Esophagus muscularis mucosa (tissue), 4 donors: ENCODE measurements at regions not wholly inside any gene's neighbourhood (a gene's known extent, or its start where the extent isn't known, plus 50 kb on each side); places are given as distances from the start of the nearest gene placed in this dataset.

Experiments
- EP300 ChIP-seq: sonication (generic); formaldehyde crosslinking; IDR thresholded peaks from one replicate; pipeline ENCODE4 v1.6.1; 2017; ENCODE audit warnings: antibody characterized with exemption
- POLR2A ChIP-seq: fragments of 450-650 bp; IDR thresholded peaks from one replicate; pipeline ENCODE4 v1.6.1; 2017; ENCODE audit warnings: antibody characterized with exemption, moderate library complexity, mild to moderate bottlenecking, low read depth
- POLR2AphosphoS5 ChIP-seq, 2 donors: sonication (generic); formaldehyde crosslinking; IDR thresholded peaks; one replicate each; pipeline ENCODE4 v1.6.1; 2017; ENCODE audit warnings: antibody characterized with exemption in 2 of 2
- TF ChIP-seq, protein P1 (sequence below), 3 experiments: fragments of 200-600 bp in 2 of 3; fragments of 450-650 bp in 1 of 3; sonication (generic) in 2 of 3; IDR thresholded peaks; one replicate each; pipeline ENCODE4 v1.5.1; 2017 to 2019; ENCODE audit warnings: antibody characterized with exemption in 3 of 3, mild to moderate bottlenecking in 2 of 3, moderate library complexity in 1 of 3

DNA sequence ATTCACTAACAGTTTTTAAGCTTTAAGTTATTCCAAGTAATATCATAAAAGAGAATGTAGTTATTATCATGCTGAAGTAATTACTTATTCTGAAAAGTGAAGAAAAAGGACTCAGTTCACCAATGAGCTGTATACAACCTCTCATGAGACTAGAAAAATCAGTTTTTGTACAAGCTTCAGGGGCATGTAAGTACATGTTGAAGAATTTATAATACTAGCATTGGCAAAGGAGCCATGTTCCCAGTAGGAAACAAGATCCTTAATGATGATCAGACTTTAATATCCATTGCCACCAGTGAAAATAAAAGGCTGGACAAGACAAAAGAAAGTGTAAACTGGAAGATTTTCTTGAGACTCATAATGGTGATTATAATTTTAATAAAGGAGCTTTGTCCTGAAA is 532.8 kb downstream of the PLOD2 start:
- TF ChIP-seq, protein P1, sequence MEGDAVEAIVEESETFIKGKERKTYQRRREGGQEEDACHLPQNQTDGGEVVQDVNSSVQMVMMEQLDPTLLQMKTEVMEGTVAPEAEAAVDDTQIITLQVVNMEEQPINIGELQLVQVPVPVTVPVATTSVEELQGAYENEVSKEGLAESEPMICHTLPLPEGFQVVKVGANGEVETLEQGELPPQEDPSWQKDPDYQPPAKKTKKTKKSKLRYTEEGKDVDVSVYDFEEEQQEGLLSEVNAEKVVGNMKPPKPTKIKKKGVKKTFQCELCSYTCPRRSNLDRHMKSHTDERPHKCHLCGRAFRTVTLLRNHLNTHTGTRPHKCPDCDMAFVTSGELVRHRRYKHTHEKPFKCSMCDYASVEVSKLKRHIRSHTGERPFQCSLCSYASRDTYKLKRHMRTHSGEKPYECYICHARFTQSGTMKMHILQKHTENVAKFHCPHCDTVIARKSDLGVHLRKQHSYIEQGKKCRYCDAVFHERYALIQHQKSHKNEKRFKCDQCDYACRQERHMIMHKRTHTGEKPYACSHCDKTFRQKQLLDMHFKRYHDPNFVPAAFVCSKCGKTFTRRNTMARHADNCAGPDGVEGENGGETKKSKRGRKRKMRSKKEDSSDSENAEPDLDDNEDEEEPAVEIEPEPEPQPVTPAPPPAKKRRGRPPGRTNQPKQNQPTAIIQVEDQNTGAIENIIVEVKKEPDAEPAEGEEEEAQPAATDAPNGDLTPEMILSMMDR (IDR thresholded peaks at IDR 0.05): no peak
- TF ChIP-seq POLR2A: no peak
- no peak for TF ChIP-seq POLR2AphosphoS5 (IDR thresholded peaks at IDR 0.05)
- no peak for TF ChIP-seq EP300
